ENCODE measurements at regions not wholly inside any gene's neighbourhood (a gene's known extent, or its start where the extent isn't known, plus 50 kb on each side); places are given as distances from the start of the nearest gene placed in this dataset.

GRCh38 chr3:74842649-74843048 lies 228.2 kb upstream of the CNTN3 start:
- TF ChIP-seq CTCF (IDR thresholded peaks at IDR 0.05; ENCODE audit: insufficient read depth, low read depth, low read length) (no peak), EZH2 (IDR thresholded peaks at IDR 0.05; ENCODE audit: insufficient read depth, low read length) (no peak)

Data from astrocyte (in vitro differentiated cells and primary cell).